ENCODE measurements at regions not wholly inside any gene's neighbourhood (a gene's known extent, or its start where the extent isn't known, plus 50 kb on each side); places are given as distances from the start of the nearest gene placed in this dataset.

GRCh38 chr12:27179400-27180214 is 64.5 kb upstream of the STK38L start:
- no peak for DNase-seq

DNA sequence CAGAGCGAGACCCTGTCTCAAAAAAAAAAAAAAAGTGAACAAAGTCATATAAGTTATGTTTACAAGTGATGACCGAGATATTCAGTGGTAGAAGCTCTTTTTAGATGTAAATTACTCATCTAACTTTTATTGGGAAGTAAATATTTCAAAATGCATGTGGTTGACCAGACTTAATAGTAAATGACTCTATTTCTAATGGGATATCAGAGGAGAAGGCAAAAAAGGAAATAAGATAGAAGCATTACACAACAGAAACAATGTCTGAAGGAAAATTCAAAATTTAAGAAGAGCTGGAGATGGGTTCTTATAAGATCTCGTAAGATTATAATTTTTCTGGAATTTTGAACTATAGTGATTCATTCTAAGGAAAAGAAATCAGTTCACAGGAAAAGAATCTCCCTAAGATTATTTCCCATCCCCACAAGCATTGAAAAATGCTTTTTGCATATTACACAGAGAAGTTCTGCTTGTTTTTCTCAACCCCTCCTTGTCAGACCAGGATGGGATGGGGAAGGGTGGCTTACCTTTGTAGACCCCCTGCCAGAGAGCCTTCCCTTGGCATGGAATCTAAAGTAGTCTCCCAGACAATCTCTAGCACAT is 63.1 kb upstream of the STK38L start:
- no peak for DNase-seq

GRCh38 chr12:27183342-27183741 is 60.7 kb upstream of the STK38L start:
- no peak for DNase-seq

DNA sequence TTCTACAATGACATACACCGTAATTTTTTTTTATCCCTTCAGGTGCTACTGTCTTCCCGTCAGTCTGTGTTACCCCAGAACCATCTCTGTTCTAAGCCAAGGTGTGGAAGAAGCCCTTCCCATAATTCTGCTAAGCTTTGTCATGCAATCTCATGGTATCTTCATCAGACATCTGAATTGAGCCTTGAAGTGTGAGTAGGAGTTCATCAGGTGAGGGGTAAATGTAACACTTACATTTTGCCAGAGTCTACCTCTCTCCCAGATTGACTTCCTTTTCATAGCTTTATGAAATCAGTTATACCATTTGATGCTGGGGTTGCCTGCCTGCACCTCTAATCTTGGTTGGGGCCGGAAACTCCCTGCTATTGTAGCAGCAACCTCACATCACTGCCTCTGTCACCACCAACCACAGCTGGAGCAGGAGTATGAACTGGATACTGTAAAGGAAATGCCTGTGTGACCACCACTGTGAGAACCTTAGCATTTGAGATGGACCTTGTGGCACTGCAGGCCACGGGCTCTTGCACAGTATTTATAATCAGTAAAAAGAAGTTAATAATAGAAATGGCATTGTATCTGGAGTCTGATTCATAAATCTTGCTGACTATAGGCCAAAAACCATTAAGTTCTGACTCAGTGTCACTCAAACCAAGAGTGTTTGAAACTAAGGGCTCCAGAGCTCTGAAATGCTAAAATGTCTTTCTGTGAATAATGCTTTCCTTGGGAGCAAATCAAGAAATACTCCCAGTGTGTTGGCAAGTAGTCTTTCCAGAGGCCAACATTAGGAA is 58.7 kb upstream of the STK38L start:
- no peak for DNase-seq

GRCh38 chr12:27186022-27186839 is 57.9 kb upstream of the STK38L start:
- DNase-seq, result no peak

- DNase-seq, result no peak
Observed at GRCh38 chr12:27187697-27188096, 56.4 kb upstream of the STK38L start.

GRCh38 chr12:27190761-27191160 is 53.3 kb upstream of the STK38L start:
- no peak for DNase-seq

DNA sequence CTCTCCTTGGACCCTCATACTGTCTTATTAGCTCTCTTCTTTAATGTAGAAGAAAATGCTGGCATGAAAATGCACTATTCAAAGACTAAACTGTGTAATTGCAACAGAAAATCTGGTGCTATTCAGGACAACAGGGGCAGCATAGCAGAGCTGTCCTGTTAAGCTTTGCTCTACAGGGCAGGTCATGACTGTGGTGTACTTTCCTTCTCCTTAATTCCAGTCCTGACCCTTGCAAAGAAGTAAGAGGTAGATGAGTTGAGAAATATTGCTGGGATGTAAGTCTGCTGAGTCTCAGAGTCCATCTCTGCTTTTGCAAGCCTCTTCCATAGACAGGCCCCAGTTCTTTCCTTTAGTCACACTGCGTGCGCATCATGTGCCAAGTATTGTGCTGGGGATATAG is 52.6 kb upstream of the STK38L start:
- no peak for DNase-seq

- no peak for DNase-seq
Observed at GRCh38 chr12:27192118-27192802, 51.8 kb upstream of the STK38L start.

- no peak for DNase-seq
Observed at GRCh38 chr12:27193106-27193505, 51.0 kb upstream of the STK38L start.

DNA sequence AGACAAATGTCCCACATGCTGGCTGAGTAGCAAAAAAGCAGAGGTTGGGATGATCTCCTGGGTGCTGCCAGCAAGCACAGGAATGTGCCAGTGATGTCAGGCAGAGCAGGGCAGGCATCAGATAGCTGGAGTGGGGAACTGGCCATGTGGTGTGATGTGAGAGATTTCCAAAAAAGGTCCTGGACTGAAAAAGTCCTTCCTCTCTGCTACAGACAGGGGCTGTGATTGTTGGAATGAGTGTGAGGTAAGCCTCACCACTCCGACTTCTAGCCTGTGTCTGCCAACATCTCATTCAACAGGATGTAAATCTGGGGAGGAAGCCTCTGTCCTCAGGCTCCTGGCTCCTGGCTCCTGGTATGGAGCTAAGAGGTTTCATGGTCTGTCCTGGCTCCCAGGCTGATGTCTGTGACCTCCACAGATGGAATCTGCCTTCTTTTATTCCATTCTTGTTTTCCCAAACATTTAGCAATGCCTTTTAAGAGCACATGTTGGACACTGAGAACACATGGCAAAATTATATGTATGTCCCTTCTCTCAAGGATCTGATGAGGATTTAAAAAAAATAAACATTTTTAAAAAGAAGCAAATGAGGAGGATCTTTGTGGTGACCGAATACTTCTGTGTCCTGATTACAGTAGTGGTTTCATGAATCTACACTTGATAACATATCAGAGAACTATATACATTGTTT is 50.1 kb upstream of the STK38L start:
- DNase-seq, result peak; percentile 56

Measured in left hindlimb (tissue), 1 donor.